CD14-positive monocyte (primary cell): ENCODE measurements at regions not wholly inside any gene's neighbourhood (a gene's known extent, or its start where the extent isn't known, plus 50 kb on each side); places are given as distances from the start of the nearest gene placed in this dataset.
A peak's percentile ranks its signal among the peaks of the same experiment; 100 is the strongest.

Source experiments
- DNase-seq, 3 donors: peaks; one replicate each; pipeline ENCODE4 v3.0.0-alpha.2; 2011 to 2022
- H2AFZ ChIP-seq: 2 replicates; pipeline ENCODE4 v1.6.0; 2012; ENCODE audit warnings: mild to moderate bottlenecking, low read depth, low read length, inconsistent platforms; ENCODE audit not compliant: insufficient read depth, poor library complexity, severe bottlenecking
- H3K27ac ChIP-seq, 2 donors: 1 replicate in 1 of 2; 2 replicates in 1 of 2; pipeline ENCODE4 v1.5.1; 2012 to 2013; ENCODE audit warnings: low read length in 2 of 2, control low read depth in 1 of 2, inconsistent platforms in 1 of 2, low read depth in 1 of 2, mild to moderate bottlenecking in 1 of 2
- H3K27me3 ChIP-seq, 2 donors: one replicate each; pipeline versions ENCODE4 v1.6.0 to v1.6.1; 2011 to 2013; ENCODE audit warnings: low read length in 2 of 2; ENCODE audit not compliant: control insufficient read depth in 2 of 2, insufficient read depth in 2 of 2
- H3K36me3 ChIP-seq, 2 donors: replicated peaks in 1 of 2; 1 replicate in 1 of 2; 2 replicates in 1 of 2; pipeline versions ENCODE4 v1.5.1 to v1.6.1; 2012 to 2013; ENCODE audit warnings: low read length in 2 of 2, control low read depth in 1 of 2, inconsistent platforms in 1 of 2, mild to moderate bottlenecking in 1 of 2; ENCODE audit not compliant: insufficient read depth in 2 of 2, control insufficient read depth in 1 of 2
- H3K4me1 ChIP-seq, 2 donors: 1 replicate in 1 of 2; 2 replicates in 1 of 2; pipeline versions ENCODE4 v1.5.1 to v1.6.1; 2012 to 2013; ENCODE audit warnings: low read length in 2 of 2, control low read depth in 1 of 2, inconsistent platforms in 1 of 2, mild to moderate bottlenecking in 1 of 2, moderate library complexity in 1 of 2; ENCODE audit not compliant: insufficient read depth in 2 of 2, control insufficient read depth in 1 of 2
- H3K4me2 ChIP-seq: replicated peaks from 2 replicates; pipeline ENCODE3; 2012; ENCODE audit warnings: low read length, moderate library complexity, mild to moderate bottlenecking; ENCODE audit not compliant: poor library complexity, severe bottlenecking; ENCODE audit errors: extremely low read depth
- H3K4me3 ChIP-seq, 3 experiments: fragments of 200-600 bp in 1 of 3; sonication (generic) in 1 of 3; replicated peaks in 1 of 3; 1 replicate in 2 of 3; 2 replicates in 1 of 3; pipeline ENCODE4 v1.5.1; 2011 to 2013; ENCODE audit warnings: low read length in 3 of 3, mild to moderate bottlenecking in 3 of 3, control low read depth in 2 of 3, low read depth in 2 of 3, inconsistent platforms in 1 of 3, moderate library complexity in 1 of 3
- H3K79me2 ChIP-seq: 2 replicates; pipeline ENCODE4 v1.6.0; 2012; ENCODE audit warnings: mild to moderate bottlenecking, control low read depth, inconsistent platforms, low read length, moderate library complexity; ENCODE audit not compliant: insufficient read depth
- H3K9ac ChIP-seq: 2 replicates; pipeline ENCODE4 v1.6.0; 2017; ENCODE audit warnings: low read length, mild to moderate bottlenecking; ENCODE audit not compliant: insufficient read depth, poor library complexity, severe bottlenecking
- H3K9me3 ChIP-seq, 2 donors: replicated peaks in 1 of 2; 1 replicate in 1 of 2; 2 replicates in 1 of 2; pipeline versions ENCODE4 v1.5.1 to v1.6.1; 2012 to 2013; ENCODE audit warnings: low read length in 2 of 2, control low read depth in 1 of 2; ENCODE audit not compliant: control insufficient read depth in 1 of 2, insufficient read depth in 1 of 2
- H4K20me1 ChIP-seq: 2 replicates; pipeline ENCODE4 v1.6.0; 2012; ENCODE audit warnings: mild to moderate bottlenecking, low read length, control low read depth, moderate library complexity; ENCODE audit not compliant: insufficient read depth
- H3K27ac Mint-ChIP-seq, 7 donors: one replicate each; pipeline ENCODE4 v1.8.0; 2020; ENCODE audit warnings: mild to moderate bottlenecking in 7 of 7, mixed read lengths in 7 of 7, moderate library complexity in 6 of 7, inconsistent platforms in 2 of 7
- H3K27me3 Mint-ChIP-seq, 3 donors: one replicate each; pipeline ENCODE4 v1.8.0; 2021 to 2022; ENCODE audit warnings: low read depth in 3 of 3, mild to moderate bottlenecking in 3 of 3, mixed read lengths in 3 of 3, moderate library complexity in 3 of 3, inconsistent platforms in 1 of 3
- H3K36me3 Mint-ChIP-seq, 2 donors: one replicate each; pipeline ENCODE4 v1.8.0; 2020; ENCODE audit warnings: mixed read lengths in 2 of 2, inconsistent platforms in 1 of 2, mild to moderate bottlenecking in 1 of 2
- H3K4me1 Mint-ChIP-seq: one replicate; pipeline ENCODE4 v1.8.0; 2020; ENCODE audit warnings: mild to moderate bottlenecking, mixed read lengths
- H3K4me3 Mint-ChIP-seq, 2 donors: one replicate each; pipeline ENCODE4 v1.8.0; 2020; ENCODE audit warnings: mild to moderate bottlenecking in 2 of 2, mixed read lengths in 2 of 2, moderate library complexity in 1 of 2
- H3K9me3 Mint-ChIP-seq, 7 donors: one replicate each; pipeline ENCODE4 v1.8.0; 2020 to 2022; ENCODE audit warnings: mixed read lengths in 7 of 7, mild to moderate bottlenecking in 6 of 7, moderate library complexity in 6 of 7, inconsistent platforms in 2 of 7
- CTCF ChIP-seq: fragments of 200-600 bp; IDR thresholded peaks from one replicate; pipeline ENCODE4 v1.8.0; 2022; ENCODE audit warnings: antibody characterized with exemption, mild to moderate bottlenecking
- WGBS: methylation state at CpG from one replicate; pipeline ENCODE4 v1.1.5; 2013; ENCODE audit warnings: missing lambda C conversion rate; ENCODE audit not compliant: insufficient coverage; 5-methylcytosine and 5-hydroxymethylcytosine counted together
- intact Hi-C, 2 donors: fragments of 100-400 bp; cut with micrococcal nuclease; formaldehyde crosslinking; loops; one replicate each; pipeline versions ENCODE4 v1.15.0 to v1.15.1; 2023

DNA sequence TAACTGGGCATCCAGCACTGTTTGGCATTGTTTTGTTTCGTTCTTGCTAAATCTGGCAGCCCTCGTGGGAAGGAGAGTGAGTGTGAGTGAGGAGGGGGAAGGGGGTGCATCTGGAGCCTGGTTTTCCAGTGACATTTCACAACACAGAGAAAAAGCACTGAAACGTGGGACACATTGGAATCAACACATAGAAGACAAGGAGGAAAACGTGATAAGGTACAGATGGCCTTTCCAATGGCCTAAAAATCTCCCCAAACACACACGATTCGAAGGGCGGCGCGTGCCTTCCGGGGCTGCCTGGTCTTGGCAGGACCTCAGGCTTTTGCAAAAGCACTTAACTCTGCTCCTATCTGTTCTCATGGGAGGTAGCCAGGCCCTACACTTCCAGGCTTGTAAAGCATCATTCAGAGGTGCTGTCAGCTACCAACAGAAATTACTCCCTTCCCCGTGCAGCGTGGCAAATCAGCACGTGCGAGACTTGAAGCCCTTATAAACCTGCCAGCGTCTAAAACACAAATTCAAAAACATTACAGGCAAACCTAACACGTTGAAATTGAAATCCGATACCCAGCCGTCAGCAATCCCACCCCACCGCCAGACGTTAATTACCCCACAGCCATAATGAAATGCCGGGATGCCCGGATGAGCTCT, 129.4 kb downstream of the OLFM1 start:
- Histone ChIP-seq H3K4me2 (no peak overlapping the region), H3K9me3 (peaks cover 1 to 6% of the 10 kb centered on the region in 2 donors), H3K27ac (no peak overlapping the region), H3K4me1 (no peaks in the 10 kb centered on the region), H3K36me3 (no peaks in the 10 kb centered on the region), H3K27me3 (peaks cover 0 to 12% of the 10 kb centered on the region in 2 donors), H3K4me3 (no peak overlapping the region), H3K79me2 (no peaks in the 10 kb centered on the region), H2AFZ (no peak overlapping the region), H4K20me1 (no peaks in the 10 kb centered on the region), H3K9ac (no peak overlapping the region)
- peaks cover 2 to 9% (median 6%) of the 10 kb centered on the region in 7 donors for H3K9me3 Mint-ChIP-seq
- 77% methylated on average over 20 of the region's 22 CpGs for WGBS
- H3K27me3 Mint-ChIP-seq = peaks cover 14 to 29% (median 27%) of the 10 kb centered on the region in 3 donors
- H3K36me3 Mint-ChIP-seq = no peaks in the 10 kb centered on the region
- peak overlapping the region in 1 of 2 donors; percentile 26 for H3K4me3 Mint-ChIP-seq
- no peak for TF ChIP-seq CTCF
- no peak overlapping the region for H3K27ac Mint-ChIP-seq
- H3K4me1 Mint-ChIP-seq = no peaks in the 10 kb centered on the region
- no peak for DNase-seq
- intact Hi-C loops = no loop called here

DNA sequence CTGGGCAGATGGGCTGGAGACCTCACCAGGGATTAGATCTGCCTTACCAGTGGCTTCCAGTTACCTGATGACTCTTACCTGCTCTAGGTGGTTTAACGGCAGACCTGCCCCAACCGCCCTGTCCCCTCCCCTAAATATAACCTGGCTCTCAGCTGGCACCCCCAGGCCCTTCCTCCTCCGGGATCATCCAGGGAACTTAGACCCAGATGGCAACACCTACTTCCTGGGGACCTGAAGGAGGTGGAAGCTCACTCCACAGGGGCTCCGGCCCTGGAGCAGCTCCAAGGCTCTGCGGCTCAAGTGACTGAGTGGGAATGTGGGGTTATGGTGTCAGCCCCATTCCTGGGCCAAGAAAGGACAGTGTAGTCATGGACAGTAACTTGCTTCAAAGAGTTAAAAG, 130.4 kb downstream of the OLFM1 start:
- 74% methylated on average over 4 of the region's 5 CpGs for WGBS

More for the DNA sequence above, 130.4 kb downstream of the OLFM1 start:
- Histone ChIP-seq H3K9me3 (no peaks in the 10 kb centered on the region), H4K20me1 (no peaks in the 10 kb centered on the region), H3K4me2 (no peak overlapping the region), H3K27me3 (peaks cover 0 to 12% of the 10 kb centered on the region in 2 donors), H3K9ac (no peak overlapping the region), H3K79me2 (no peaks in the 10 kb centered on the region), H2AFZ (no peak overlapping the region), H3K36me3 (no peaks in the 10 kb centered on the region), H3K4me3 (no peak overlapping the region), H3K4me1 (no peaks in the 10 kb centered on the region), H3K27ac (no peak overlapping the region)
- Mint-ChIP-seq H3K4me3 (peak overlapping the region in 1 of 2 donors; percentile 26), H3K27me3 (peaks cover 14 to 29% (median 27%) of the 10 kb centered on the region in 3 donors), H3K4me1 (no peaks in the 10 kb centered on the region), H3K9me3 (peaks cover 0 to 4% (median 0%) of the 10 kb centered on the region in 7 donors), H3K36me3 (no peaks in the 10 kb centered on the region), H3K27ac (no peak overlapping the region)
- TF ChIP-seq CTCF = no peak
- intact Hi-C loops = no loop called here
- no peak for DNase-seq
